Hepatocyte (in vitro differentiated cells): ENCODE measurements at regions not wholly inside any gene's neighbourhood (a gene's known extent, or its start where the extent isn't known, plus 50 kb on each side); places are given as distances from the start of the nearest gene placed in this dataset.

Experiments
- CTCF ChIP-seq: fragments of 200-600 bp; sonication (generic); IDR thresholded peaks from 2 replicates; pipeline ENCODE4 v1.5.1; 2016; ENCODE audit warnings: antibody characterized with exemption, mild to moderate bottlenecking; ENCODE audit not compliant: poor library complexity
- EZH2 ChIP-seq: fragments of 200-600 bp; sonication (generic); IDR thresholded peaks from 2 replicates; pipeline ENCODE4 v1.6.1; 2016; ENCODE audit warnings: antibody characterized with exemption, mild to moderate bottlenecking, borderline replicate concordance
- EZH2phosphoT487 ChIP-seq: fragments of 200-600 bp; sonication (generic); IDR thresholded peaks from one replicate; pipeline ENCODE4 v1.6.1; 2018; ENCODE audit warnings: antibody characterized with exemption, mild to moderate bottlenecking, low read depth, moderate library complexity; ENCODE audit not compliant: unreplicated experiment, severe bottlenecking

DNA sequence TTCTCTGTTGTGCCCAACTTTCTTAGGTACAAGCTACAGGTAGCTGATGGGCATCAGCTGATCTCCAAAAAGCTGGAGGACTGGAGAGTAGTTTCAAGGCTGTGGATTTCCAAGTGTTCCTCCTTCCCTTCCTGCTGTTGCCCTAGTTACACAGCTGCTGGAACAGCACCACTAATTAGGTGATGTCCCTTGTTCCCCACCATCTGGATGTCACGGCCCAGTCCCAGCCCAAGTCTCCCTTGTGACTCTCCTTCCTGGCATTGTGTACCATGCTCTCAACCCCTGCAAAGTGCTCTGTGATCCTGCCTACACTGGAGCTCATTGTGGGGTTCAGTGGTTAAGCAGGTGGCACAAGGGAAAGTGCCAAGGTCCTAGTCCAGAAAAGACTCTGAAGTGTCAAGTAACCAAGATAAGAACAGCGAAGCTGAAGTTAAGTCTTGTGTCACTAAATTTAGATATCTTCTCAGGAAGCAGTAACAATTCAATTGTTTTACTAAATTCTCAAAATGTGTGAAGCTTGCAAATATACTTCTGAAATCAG, 604.5 kb downstream of the ISL1 start:
- TF ChIP-seq CTCF: no peak
- no peak for TF ChIP-seq EZH2
- no peak for TF ChIP-seq EZH2phosphoT487
